ENCODE measurements at regions not wholly inside any gene's neighbourhood (a gene's known extent, or its start where the extent isn't known, plus 50 kb on each side); places are given as distances from the start of the nearest gene placed in this dataset.
"Not testable (repeated sequence)": the region's sequence is repeated elsewhere in the genome, so short reads cannot be mapped to it uniquely, and the experiment has no call there.

GRCh38 chr17:83172646-83173045 is 93.2 kb downstream of the METRNL start:
- H3K27ac Mint-ChIP-seq, H3K36me3 Mint-ChIP-seq, ATAC-seq, H3K4me3 Mint-ChIP-seq, H3K9me3 Mint-ChIP-seq: not testable (repeated sequence)
- Mint-ChIP-seq H3K27me3 (peaks cover 45% of the 10 kb centered on the region), H3K4me1 (peaks cover 27% of the 10 kb centered on the region)

- peaks cover 48% of the 10 kb centered on the region for H3K27me3 Mint-ChIP-seq
- H3K9me3 Mint-ChIP-seq, H3K27ac Mint-ChIP-seq, H3K4me3 Mint-ChIP-seq, ATAC-seq, H3K36me3 Mint-ChIP-seq: not testable (repeated sequence)
- H3K4me1 Mint-ChIP-seq, result peaks cover 27% of the 10 kb centered on the region
These were observed 93.9 kb downstream of the METRNL start for GRCh38 chr17:83173180-83173913.

- Mint-ChIP-seq H3K27me3 (peaks cover 45% of the 10 kb centered on the region), H3K9me3 (peaks cover 3% of the 10 kb centered on the region), H3K36me3 (no peaks in the 10 kb centered on the region), H3K27ac (no peak overlapping the region), H3K4me1 (peaks cover 27% of the 10 kb centered on the region), H3K4me3 (no peak overlapping the region)
- no peak for ATAC-seq
These were observed 94.5 kb downstream of the METRNL start for GRCh38 chr17:83173914-83174361.

- peak; percentile 85 for ATAC-seq
- Mint-ChIP-seq H3K4me1 (peaks cover 27% of the 10 kb centered on the region), H3K27me3 (peaks cover 39% of the 10 kb centered on the region), H3K9me3 (no peaks in the 10 kb centered on the region), H3K27ac (peak overlapping the region; percentile 61), H3K4me3 (peak overlapping the region; percentile 16), H3K36me3 (no peaks in the 10 kb centered on the region)
These were observed 95.1 kb downstream of the METRNL start for GRCh38 chr17:83174362-83175118.

- H3K27ac Mint-ChIP-seq, result peak overlapping the region; percentile 61
- H3K36me3 Mint-ChIP-seq, result no peaks in the 10 kb centered on the region
- peak; percentile 73 for ATAC-seq
- no peaks in the 10 kb centered on the region for H3K9me3 Mint-ChIP-seq
- peaks cover 32% of the 10 kb centered on the region for H3K27me3 Mint-ChIP-seq
- H3K4me1 Mint-ChIP-seq, result peaks cover 27% of the 10 kb centered on the region
- peak overlapping the region; percentile 16 for H3K4me3 Mint-ChIP-seq
These were observed 95.9 kb downstream of the METRNL start for GRCh38 chr17:83175119-83175821.

- Mint-ChIP-seq H3K27ac (peak overlapping the region; percentile 61), H3K4me3 (no peak overlapping the region), H3K9me3 (no peaks in the 10 kb centered on the region), H3K36me3 (no peaks in the 10 kb centered on the region), H3K27me3 (peaks cover 32% of the 10 kb centered on the region), H3K4me1 (peaks cover 27% of the 10 kb centered on the region)
- no peak for ATAC-seq
These were observed 96.6 kb downstream of the METRNL start for GRCh38 chr17:83175822-83176622.

- no peaks in the 10 kb centered on the region for H3K9me3 Mint-ChIP-seq
- peaks cover 27% of the 10 kb centered on the region for H3K4me1 Mint-ChIP-seq
- no peaks in the 10 kb centered on the region for H3K36me3 Mint-ChIP-seq
- H3K4me3 Mint-ChIP-seq, result no peak overlapping the region
- no peak for ATAC-seq
- H3K27ac Mint-ChIP-seq, result no peak overlapping the region
- peaks cover 32% of the 10 kb centered on the region for H3K27me3 Mint-ChIP-seq
These were observed 97.5 kb downstream of the METRNL start for GRCh38 chr17:83176623-83177583.

GRCh38 chr17:83177611-83178532 is 98.5 kb downstream of the METRNL start:
- Mint-ChIP-seq H3K36me3 (no peaks in the 10 kb centered on the region), H3K4me1 (peaks cover 27% of the 10 kb centered on the region), H3K27me3 (peaks cover 32% of the 10 kb centered on the region), H3K4me3 (no peak overlapping the region), H3K27ac (no peak overlapping the region), H3K9me3 (no peaks in the 10 kb centered on the region)
- no peak for ATAC-seq

GRCh38 chr17:83178533-83179304 is 99.3 kb downstream of the METRNL start:
- H3K27me3 Mint-ChIP-seq, result peaks cover 32% of the 10 kb centered on the region
- H3K36me3 Mint-ChIP-seq, result no peaks in the 10 kb centered on the region
- no peak overlapping the region for H3K27ac Mint-ChIP-seq
- ATAC-seq, result no peak
- no peaks in the 10 kb centered on the region for H3K9me3 Mint-ChIP-seq
- no peak overlapping the region for H3K4me3 Mint-ChIP-seq
- H3K4me1 Mint-ChIP-seq, result peaks cover 27% of the 10 kb centered on the region

GRCh38 chr17:83179374-83179773 is 100.0 kb downstream of the METRNL start:
- Mint-ChIP-seq H3K4me3 (no peak overlapping the region), H3K27me3 (peaks cover 32% of the 10 kb centered on the region), H3K36me3 (no peaks in the 10 kb centered on the region), H3K4me1 (peaks cover 23% of the 10 kb centered on the region), H3K9me3 (no peaks in the 10 kb centered on the region), H3K27ac (no peak overlapping the region)
- ATAC-seq, result no peak

GRCh38 chr17:83179811-83180210 is 100.4 kb downstream of the METRNL start:
- H3K4me3 Mint-ChIP-seq, result no peak overlapping the region
- no peak overlapping the region for H3K27ac Mint-ChIP-seq
- no peaks in the 10 kb centered on the region for H3K9me3 Mint-ChIP-seq
- no peaks in the 10 kb centered on the region for H3K36me3 Mint-ChIP-seq
- H3K4me1 Mint-ChIP-seq, result peaks cover 18% of the 10 kb centered on the region
- peaks cover 32% of the 10 kb centered on the region for H3K27me3 Mint-ChIP-seq
- no peak for ATAC-seq

GRCh38 chr17:83180264-83180995 is 101.0 kb downstream of the METRNL start:
- Mint-ChIP-seq H3K4me1 (peaks cover 12% of the 10 kb centered on the region), H3K27ac (no peak overlapping the region), H3K36me3 (no peaks in the 10 kb centered on the region), H3K27me3 (peaks cover 32% of the 10 kb centered on the region), H3K9me3 (no peaks in the 10 kb centered on the region), H3K4me3 (no peak overlapping the region)
- ATAC-seq, result no peak

Measured in stimulated activated memory B cell treated with anti-CD40 and anti-IgM and Interleukin-4, amounts not matched to agents 10 μg/mL and 1 μg/mL and 100 μg/mL, for 72 hours (primary cell).